GM18861 (cell line): ENCODE measurements at regions not wholly inside any gene's neighbourhood (a gene's known extent, or its start where the extent isn't known, plus 50 kb on each side); places are given as distances from the start of the nearest gene placed in this dataset.
"Not testable (repeated sequence)": the region's sequence is repeated elsewhere in the genome, so short reads cannot be mapped to it uniquely, and the experiment has no call there.

Source experiments
- ATAC-seq: cut with Tn5 transposase; IDR thresholded peaks from one replicate; pipeline ENCODE4 v1.9.1; 2021; ENCODE audit not compliant: unreplicated experiment

DNA sequence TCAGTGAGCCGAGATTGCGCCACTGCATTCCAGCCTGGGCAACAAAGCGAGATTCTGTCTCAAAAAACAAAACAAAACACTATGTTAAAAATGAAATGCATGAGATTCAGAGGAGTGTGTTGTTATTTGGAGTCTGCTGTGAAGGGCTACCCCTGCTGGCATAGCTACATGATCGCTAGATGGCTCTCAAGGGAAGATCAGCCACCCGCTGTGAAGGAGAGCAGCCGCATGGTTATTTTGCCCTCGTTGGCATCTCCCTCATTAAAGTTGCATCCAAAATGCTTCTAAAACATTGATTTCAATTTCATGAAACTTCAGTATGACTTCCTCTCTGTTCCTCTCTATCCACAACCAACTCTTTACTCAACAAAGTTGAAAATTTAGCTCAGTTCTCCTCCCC lies 54.8 kb upstream of the NDUFV2 start:
- ATAC-seq: no peak

DNA sequence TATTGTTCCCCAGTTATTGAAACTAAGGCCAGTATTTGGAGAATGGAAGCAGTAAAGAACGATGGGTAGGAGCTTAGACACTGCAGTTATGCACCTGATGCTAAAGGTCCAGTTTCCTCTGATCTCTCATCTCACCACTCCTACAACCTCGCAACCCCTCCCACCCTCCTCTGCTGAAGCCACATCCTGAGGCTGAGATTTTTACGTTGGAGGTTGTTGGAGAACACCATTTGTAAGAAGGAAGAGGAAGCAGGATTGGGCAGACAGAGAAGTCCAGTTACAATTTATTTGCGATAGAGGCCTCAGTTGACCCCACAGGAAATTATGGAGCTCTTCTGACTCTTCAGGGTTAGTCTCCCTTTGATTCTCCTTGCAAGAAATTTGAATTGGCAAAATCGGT lies 54.3 kb upstream of the NDUFV2 start:
- ATAC-seq: no peak

GRCh38 chr18:9048808-9049494 lies 53.5 kb upstream of the NDUFV2 start:
- no peak for ATAC-seq

- no peak for ATAC-seq
These were observed 53.0 kb upstream of the NDUFV2 start for GRCh38 chr18:9049495-9049809.

GRCh38 chr18:9050628-9051284 lies 51.7 kb upstream of the NDUFV2 start:
- not testable (repeated sequence) for ATAC-seq
